T-helper 2 cell (primary cell): ENCODE measurements at regions not wholly inside any gene's neighbourhood (a gene's known extent, or its start where the extent isn't known, plus 50 kb on each side); places are given as distances from the start of the nearest gene placed in this dataset.

Experiments
- DNase-seq, 5 experiments: peaks; one replicate each; pipeline versions ENCODE4 v3.0.0 to v3.0.0-alpha.2; 2012 to 2022

DNA sequence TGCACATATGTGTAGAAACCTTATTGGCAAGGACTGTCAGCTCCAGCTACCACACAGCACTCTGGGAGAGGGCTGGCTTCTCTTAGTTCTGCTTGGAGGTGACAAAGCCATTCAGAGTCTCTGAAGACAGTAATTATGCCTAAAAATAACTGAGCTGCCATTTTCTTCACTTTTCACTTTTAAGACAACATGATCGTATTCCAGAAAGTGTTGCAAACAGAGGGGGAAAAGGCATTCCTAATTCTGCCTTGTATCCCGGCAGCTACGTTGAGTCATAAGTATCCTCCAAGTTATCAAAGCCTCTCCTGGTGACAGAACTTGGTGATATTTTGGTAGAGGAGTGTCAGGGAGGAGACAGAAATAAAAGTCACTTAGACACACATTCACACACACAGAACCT lies 327.7 kb downstream of the HAPSTR1 start:
- no peak for DNase-seq

DNA sequence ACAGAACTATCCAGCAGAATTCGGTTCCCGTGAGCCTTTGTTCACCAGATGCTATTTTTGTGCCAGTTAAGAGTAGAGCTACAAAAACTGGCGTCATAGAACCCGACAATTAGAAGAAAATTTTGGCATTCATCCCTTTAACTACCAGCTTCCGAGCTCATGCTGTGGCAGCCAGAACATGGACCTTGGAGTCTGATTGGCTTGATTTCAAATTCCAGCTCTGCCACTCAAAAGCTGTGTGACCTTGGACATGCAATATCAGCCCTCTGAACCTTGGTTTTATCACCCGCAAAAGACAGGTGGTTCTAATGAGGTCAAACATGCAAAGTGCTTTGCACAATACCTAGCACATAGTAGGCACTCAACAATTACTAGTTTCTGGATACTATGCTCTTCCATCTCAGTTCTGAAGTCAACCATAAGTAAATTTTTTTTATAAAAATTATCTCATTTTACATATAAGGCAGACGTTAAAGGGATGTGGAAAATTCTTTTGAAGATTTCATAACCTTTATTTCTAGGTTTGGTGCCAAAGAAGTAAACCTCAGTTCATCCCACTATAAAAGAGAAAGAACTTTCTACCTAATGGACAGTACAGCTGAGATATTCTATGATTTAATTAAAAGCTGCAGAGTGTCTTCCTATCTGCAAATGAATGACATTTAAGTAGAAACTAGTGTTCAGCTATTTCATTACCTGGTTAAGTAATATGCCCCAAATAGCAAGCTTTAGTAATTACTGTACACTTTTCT lies 331.5 kb downstream of the HAPSTR1 start:
- no peak for DNase-seq

DNA sequence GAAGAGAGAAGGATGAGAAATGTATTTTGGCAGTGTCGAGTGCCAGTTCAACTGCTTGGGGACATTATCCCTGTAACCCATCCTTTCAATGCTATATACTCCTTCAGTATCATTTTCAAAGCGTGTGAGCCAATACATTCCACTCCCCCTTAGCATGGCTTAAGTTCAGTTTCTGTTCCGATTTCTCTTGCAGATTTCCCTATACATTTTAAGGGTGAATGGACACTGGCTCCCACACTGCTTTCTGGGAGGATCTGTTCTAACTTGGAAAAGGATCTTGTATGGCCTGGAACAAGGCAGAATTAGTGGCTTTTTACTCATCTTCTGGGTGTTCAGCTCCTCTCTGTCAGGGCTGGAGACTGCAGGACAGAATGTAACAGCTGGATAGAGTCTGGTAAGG lies 333.8 kb downstream of the HAPSTR1 start:
- DNase-seq: no peak

DNA sequence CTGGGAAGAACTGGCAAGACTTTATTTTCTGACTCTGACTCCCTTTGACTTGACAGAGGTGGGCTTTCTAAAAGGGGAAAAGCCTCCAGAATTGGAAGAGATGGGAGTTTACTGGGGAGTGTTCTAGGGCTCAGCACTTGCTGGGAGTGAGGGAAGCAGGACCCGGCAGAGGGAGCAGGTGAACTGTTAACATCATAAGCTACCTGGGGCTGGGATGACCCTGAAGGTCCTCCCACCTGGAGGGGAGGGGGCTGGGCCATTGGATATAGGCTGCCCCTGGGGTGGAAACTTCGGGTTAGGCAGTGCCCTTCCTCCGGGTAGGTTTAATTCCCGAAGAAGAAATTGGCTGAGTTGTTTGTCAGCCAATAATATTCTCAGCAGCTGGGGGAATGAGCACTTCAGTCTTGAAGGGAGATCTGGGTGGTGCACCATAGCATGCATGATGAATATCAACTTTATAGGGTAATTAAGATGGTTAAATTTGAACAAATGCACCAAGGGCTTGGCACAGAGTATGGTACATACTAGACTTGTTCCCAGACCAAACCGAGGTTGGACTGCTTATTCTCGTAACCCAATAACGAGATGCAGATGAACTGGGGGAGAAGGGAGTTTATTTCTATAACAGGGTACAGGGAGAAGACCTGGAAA lies 337.0 kb downstream of the HAPSTR1 start:
- no peak for DNase-seq

DNA sequence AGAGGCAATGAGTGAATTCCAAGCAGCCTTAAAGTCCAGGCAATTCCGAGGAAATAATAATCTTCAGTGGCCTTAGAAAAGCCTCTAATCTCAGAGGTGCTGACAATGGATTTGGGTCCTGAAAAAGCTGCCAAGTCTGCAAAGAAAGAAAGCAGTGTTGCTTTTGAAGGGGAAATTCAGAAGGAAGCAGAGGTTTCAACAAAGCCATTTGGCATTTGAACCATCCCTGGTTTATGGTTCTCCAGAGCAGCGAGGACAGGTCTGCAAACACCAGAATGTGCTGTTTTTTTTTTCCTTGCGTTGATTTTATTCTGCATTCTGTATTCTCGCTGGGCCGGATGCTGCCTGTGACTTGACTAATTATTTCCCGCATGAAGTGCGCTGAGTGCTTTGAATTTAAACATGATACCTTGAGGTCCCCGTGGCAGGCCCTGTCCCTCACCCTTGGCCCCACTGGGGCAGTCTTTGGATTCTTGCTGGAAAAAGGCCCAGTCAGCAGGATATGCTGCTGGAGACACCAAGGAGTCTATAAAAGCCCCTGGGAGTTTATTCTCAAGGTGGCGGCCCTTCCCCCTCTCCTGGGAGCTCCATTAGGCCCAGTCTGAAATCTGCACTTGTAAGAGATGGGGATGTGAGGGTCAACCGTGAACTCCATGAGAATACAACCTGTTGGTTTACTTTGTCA lies 338.3 kb downstream of the HAPSTR1 start:
- DNase-seq: no peak

DNA sequence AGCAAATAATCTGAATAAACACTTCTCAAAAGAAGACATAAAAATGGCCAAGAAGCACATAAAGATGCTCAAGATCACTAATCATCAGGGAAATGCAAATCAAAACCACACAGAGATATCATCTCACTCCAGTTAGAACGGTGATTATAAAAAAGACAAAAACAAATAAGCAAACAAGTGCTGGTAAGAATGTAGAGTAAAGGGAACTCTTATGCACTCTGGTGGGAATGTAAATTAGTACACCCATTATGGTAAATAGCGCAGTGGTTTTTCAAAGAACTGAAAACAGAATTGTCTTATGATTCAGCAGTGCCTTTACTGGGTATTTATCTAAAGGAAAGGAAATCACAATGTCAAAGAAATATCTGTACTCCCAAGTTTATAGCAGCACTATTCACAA lies 343.2 kb downstream of the HAPSTR1 start:
- DNase-seq: no peak

DNA sequence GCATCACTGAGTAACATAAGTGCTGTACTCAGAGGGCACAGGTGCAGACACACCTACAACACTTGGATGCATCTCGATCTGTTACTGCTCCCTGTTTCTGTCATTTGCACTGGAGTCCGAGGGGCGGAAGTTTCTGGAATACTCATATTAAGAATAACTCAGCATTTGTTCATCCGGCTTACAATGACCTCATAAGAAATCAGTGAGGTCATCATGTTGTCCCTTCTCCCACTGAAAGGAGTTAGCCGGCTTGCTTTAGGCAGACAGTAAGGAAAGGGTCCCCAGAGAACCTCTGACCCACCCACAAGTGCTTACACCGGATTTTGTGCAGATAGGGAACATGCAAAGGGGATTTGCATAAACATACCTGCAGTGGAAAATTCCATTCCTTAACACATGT lies 344.7 kb downstream of the HAPSTR1 start:
- DNase-seq: no peak

DNA sequence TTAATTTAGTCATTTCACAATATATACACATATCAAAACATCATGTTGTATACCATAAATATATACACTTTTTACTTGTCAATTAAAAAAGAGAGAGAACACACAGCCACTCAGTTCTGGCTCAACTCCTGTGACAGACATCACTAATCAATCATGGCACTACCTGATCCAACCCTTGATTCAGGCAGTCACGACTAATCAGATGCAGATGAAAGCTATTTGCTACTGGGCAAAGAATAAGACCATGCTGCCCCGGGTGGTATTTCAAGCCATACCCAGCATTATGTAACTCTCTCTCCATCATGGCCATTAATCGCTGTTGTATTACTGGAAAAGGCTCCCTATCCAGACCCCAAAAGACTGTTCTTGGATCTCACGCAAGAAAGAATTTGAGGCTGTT lies 345.7 kb downstream of the HAPSTR1 start:
- DNase-seq: peak in 1 of 5 experiments; percentile 4

DNA sequence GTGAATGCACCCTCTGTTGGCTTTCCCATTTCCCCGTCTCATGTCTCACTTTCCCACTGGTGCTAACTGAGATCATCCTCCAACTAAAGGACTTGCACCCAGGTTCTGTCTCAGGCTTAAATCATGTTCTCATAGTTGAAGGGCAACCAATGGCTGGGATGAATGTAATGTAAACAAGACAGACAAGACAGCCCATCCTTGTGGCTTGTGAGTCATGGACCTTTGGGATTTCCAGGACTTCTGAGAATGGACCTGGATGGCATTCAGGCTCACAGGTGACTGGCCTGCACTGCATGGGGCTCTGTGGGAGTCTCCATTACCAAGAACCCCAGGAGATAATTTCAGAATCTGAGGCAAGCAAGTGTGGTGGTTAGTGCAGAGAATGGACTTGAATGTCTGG lies 347.5 kb downstream of the HAPSTR1 start:
- no peak for DNase-seq

DNA sequence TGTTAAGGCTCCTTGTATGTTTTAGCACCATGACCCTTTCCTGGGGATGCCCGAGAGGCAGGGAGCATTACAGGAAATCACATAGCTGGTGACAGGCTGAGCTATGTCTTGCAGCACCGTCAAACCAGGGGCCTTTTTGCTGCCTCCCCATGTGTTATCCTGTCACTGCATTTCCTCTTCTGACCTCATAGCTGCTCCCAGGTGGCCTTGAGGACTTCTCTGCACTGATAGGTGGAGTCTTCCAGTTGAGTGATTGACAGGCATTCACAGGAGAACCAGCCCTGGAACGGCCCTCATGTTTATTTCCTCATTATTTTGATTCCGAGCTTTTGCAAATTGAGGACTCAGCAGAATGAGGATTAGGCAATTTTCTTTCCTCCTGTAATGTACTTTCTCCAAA lies 349.6 kb downstream of the HAPSTR1 start:
- DNase-seq: no peak

DNA sequence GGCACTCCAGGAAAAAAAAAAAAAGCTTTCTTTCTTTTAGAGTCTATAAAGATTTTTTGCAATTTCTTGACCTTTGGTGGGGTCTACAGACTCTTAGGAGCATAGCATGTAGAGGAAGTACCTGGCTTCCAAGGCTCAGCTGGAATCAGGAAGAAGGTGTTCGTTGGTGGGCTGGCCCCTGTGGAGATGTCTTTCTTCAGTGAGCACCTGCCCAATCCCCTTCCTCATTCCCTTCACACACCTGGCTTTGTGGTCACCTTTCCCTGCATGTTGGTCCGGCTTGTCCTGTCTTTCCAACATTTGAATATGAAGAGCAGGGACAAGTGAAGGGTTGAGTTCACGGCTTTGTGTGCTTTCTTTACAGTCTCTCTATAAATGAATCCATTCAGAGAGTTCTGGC lies 352.4 kb downstream of the HAPSTR1 start:
- no peak for DNase-seq

DNA sequence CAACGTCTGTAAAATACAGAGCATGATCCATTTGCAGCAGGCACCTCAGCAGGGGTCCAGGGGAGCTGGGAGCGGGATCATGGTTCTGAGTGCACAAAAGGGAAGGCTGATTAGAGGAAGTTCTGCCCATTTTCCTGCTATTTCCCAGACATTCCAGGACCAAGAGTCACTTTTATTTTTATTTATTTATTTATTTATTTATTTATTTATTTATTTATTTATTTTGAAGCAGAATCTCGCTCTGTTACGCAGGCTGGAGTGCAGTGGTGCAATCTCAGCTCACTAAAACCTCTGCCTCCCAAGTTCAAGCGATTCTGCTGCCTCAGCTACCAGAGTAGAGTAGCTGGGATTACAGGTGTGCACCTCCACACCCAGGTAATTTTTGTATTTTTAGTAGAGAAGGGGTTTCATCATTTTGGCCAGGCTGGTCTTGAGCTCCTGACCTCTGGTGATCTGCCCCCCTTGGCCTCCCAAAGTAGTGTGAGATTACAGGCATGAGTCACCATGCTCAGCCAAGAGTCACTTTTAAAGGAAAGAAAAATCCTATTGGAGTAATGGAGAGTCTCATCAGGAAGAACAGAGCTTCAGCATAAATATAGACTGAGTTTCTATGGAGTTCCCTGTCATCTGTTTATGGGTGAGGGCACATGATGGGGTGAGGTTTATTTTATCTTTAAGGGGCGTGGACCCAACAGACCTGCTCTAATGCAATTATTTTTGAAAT lies 355.2 kb downstream of the HAPSTR1 start:
- DNase-seq: no peak

DNA sequence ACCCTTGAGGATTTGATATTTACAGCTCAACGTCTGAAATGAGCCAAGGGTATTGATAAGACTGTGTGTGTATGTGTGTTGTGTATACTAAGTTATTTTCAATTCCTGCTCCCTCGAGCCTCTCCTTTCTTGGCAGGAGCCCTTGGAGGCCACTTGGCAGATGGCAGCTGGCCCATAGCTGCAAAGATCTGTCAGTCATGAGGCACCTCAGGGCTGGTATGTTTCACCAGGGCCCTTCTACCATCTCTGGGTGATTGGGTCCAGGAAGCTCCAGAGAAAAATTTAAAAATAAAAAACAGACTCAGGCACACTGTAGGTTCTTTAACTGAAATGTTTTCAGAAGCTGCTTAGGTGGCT lies 355.7 kb downstream of the HAPSTR1 start:
- no peak for DNase-seq

DNA sequence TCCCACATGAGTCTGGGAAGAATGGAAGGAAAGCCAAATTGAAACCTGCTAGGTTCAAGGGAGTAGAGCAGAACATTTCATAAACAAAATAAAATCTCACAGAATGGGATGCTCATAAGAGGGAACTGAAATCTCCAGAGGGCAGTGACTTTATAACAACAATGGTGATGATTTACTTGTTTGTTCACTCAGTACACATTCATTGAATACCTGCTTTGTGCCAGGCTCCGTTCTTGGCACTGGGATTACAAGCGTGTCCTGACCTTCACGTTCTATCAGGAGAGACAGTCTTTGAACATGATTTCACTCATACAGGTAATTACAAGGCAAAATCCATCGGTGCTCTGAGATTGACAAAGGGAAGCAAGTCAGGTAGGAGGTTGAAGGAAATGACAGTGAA lies 356.3 kb downstream of the HAPSTR1 start:
- no peak for DNase-seq

DNA sequence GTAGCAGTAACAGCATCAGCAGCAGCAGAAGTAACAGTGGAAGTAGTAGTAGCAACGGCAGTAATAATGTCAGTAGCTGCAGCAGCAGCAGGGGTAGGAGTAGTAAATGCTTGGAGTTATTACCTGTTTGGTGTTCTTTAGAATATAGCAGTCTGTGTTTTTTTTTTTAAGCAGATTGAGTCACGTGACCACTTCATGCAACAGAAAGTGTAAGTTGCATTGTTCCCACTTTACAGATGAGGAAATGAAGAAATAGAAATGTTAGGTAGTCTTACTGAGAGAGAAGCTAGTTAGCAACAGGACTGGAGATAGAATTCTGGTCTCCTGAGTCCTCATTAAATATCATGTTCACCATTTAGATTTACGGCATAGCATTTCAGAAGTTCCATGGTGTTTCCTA lies 358.2 kb downstream of the HAPSTR1 start:
- no peak for DNase-seq

DNA sequence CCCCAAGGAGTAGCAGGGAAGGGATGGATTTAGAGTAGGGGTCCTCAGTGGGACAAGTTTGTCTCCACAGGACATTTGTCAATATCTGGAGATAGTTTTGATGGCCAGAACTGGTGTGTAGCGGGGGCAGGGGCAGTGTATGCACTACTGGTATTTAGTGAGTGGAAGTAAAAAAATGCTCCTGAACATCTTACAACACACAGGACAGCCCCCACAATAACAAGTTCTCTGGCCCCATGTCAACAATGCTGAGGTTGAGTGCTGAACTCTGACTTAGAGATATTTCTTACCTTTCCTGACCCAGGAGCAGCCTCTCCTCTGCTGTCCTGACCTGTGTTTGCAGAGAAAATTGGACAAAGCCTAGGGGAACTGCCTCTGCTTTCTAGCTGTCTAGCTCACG lies 365.8 kb downstream of the HAPSTR1 start:
- no peak for DNase-seq

DNA sequence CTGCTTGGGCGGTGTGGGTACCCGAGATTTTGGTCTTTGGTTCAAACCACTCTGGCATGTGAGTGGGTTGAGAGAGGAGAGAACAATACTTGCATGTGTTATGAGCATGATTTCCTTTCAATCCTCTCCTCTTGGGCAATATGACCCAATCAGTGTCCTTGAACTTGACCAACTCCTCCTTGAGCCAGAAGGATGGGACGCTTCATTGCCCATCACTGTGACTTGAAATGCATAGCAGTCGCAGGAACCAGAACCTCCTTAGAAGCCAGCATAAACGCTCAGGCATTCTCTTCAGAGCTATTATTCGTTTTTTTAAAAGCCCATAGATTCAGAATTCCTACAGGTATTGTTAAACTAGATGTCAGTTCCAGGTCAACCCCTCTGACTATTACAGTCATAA lies 367.4 kb downstream of the HAPSTR1 start:
- no peak for DNase-seq

DNA sequence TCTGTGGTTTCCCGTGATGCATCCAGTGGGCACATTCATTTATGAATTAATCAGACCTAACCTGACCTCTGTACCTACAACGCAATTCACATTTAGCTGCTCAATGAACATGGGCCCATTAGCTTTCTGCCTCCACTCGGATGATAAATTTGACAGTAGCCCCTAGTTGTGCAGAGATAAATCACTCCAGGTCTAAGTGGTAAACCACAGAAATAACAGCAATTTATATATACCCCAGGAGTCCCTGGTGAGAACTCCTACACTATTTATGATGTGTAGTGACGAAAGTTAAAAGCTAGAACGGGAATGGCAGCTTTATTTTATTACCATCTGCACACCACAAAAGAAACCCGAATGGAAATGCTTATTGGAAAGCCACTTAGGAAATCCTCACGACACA lies 371.5 kb downstream of the HAPSTR1 start:
- DNase-seq: no peak

DNA sequence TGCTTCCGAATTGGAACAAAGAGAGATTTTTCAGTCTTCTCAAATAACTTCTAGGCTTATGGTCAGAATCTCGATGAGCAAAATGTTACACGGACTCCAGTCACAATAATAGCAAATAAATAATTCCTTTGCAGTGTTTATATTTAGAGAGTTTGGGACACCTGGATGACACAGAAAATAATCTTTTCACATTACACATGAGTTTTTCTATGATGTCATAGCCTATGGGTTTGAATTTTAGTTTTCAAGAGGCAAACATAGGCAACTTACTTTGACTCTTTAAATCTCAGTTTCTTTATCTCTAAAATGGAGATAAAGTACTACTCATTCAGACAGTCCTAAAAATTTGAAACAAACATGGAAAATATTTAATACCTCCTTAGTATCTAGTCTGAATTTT lies 372.0 kb downstream of the HAPSTR1 start:
- no peak for DNase-seq

DNA sequence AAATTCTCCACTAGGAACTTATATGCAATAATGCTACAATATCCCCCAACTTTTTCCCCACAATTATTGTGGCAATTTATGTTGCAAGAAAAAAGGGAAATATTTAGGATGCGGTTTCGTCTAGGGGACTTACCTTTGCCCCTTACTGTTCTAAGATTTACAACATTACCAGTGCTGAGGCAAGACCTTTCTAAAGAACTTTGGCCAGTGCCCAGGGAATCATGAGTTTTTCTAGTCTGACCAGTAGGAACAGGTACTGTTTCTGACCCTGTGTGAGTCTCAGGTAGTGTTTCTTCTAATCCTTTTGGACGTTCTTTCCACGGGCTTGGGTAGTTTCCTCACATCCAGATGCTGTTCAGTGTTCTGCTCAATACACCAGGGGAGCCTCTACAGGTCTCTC lies 373.7 kb downstream of the HAPSTR1 start:
- DNase-seq: no peak

DNA sequence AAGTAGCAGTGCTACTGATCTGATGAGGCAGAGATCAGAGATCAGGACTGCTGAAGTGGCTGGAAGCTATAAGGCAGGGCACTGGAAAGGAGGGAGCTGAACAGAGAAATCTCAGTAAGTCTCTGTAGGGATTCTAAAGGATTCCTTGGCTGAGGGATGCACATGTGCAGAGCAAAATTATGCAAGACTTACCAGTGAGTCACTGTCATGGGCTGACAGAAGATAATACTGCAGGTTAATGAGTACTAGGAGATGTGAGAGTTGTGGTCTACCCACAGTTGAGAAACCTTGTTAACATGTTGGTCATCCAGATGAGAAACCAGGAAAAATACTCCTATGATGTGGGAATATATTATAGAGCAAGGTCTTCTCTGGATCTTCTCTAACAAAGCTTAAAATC lies 378.1 kb downstream of the HAPSTR1 start:
- DNase-seq: no peak

DNA sequence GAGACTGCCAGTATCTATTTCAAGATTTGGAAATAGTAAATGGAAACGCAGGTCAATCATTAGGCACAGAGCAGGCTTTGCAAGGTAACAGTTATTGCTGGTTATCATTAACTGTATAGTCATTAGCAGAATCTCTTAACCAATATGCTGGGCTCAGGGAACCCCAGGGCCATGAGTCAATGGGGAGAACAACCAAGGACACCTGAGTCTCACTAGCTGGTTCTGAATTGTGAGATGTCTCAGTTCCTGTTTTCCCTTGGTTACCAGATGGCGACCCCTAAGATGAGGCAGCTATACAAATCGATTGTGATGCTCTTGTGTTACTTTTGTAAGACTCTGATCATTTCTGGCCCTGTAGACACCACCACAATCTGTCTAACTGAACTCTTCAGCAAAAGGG lies 385.3 kb downstream of the HAPSTR1 start:
- DNase-seq: no peak

DNA sequence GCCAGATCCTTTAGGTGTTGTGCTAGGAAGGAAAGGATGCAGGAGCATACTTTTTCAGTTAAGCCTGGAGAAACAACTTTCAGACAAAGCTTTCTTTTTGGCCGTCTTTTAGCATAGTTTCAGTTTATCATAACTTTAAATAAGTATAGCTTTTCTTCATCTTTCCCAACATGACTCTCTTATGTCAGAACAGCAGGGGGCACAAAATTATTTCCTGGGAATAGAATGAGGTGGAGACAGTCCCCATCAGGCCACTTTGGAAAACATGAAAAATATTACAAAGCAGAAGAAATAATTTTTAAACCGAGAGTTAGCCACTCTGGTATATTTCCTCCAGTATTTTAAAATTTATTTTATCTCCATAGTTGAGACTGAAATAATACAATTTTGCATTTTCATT lies 387.6 kb downstream of the HAPSTR1 start:
- no peak for DNase-seq

DNA sequence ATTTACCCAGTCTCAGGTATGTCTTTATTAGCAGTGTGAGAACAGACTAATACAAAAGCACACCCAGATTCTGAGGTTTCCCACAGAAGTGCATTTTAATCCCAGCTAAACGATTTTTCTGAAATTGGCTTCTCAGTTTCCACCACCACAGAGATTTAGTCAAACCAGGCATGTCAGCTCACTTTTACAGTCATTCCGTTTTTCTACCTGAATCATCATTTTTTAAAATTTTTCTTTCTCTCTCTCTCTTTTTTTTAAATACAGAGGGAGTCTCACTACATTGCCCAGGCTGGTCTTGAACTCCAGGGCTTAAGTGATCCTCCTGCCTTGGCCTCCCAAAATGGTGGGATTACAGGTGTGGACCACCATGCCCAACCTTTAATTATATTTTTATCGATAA lies 389.1 kb downstream of the HAPSTR1 start:
- DNase-seq: no peak
